Parathyroid adenoma (tissue), 2 donors: ENCODE measurements at regions not wholly inside any gene's neighbourhood (a gene's known extent, or its start where the extent isn't known, plus 50 kb on each side); places are given as distances from the start of the nearest gene placed in this dataset.
"Not testable (repeated sequence)": the region's sequence is repeated elsewhere in the genome, so short reads cannot be mapped to it uniquely, and the experiment has no call there.

Experiments
- H2AFZ ChIP-seq: fragments of 300-600 bp; sonication (generic); one replicate; pipeline ENCODE4 v1.7.0; 2017; ENCODE audit warnings: antibody characterized with exemption, mild to moderate bottlenecking
- H3K27ac ChIP-seq: fragments of 300-600 bp; sonication (generic); one replicate; pipeline ENCODE4 v1.7.0; 2017
- H3K27me3 ChIP-seq: fragments of 300-600 bp; sonication (generic); one replicate; pipeline ENCODE4 v1.7.0; 2017; ENCODE audit warnings: low read length; ENCODE audit not compliant: control insufficient read depth, insufficient read depth
- H3K36me3 ChIP-seq: fragments of 300-600 bp; sonication (generic); one replicate; pipeline ENCODE4 v1.7.0; 2017; ENCODE audit warnings: low read length; ENCODE audit not compliant: control insufficient read depth, insufficient read depth
- H3K4me1 ChIP-seq: fragments of 300-600 bp; sonication (generic); one replicate; pipeline ENCODE4 v1.7.0; 2017; ENCODE audit warnings: control low read depth
- H3K4me2 ChIP-seq: fragments of 300-600 bp; sonication (generic); one replicate; pipeline ENCODE4 v1.7.0; 2017; ENCODE audit warnings: low read length
- H3K4me3 ChIP-seq: fragments of 300-600 bp; sonication (generic); one replicate; pipeline ENCODE4 v1.7.0; 2017; ENCODE audit warnings: low read depth, low read length
- H3K79me2 ChIP-seq: fragments of 300-600 bp; sonication (generic); one replicate; pipeline ENCODE4 v1.7.0; 2017; ENCODE audit warnings: control low read depth
- H3K9ac ChIP-seq: fragments of 300-600 bp; sonication (generic); one replicate; pipeline ENCODE4 v1.7.0; 2017; ENCODE audit warnings: mild to moderate bottlenecking
- H3K9me3 ChIP-seq: fragments of 300-600 bp; sonication (generic); one replicate; pipeline ENCODE4 v1.7.0; 2017; ENCODE audit warnings: low read length; ENCODE audit not compliant: control insufficient read depth
- TF ChIP-seq, protein P1 (sequence below): fragments of 300-600 bp; sonication (generic); IDR thresholded peaks from one replicate; pipeline ENCODE4 v1.7.0; 2017; ENCODE audit warnings: antibody characterized with exemption, mild to moderate bottlenecking
- donor health status: primary hyperparathyroidism.

DNA sequence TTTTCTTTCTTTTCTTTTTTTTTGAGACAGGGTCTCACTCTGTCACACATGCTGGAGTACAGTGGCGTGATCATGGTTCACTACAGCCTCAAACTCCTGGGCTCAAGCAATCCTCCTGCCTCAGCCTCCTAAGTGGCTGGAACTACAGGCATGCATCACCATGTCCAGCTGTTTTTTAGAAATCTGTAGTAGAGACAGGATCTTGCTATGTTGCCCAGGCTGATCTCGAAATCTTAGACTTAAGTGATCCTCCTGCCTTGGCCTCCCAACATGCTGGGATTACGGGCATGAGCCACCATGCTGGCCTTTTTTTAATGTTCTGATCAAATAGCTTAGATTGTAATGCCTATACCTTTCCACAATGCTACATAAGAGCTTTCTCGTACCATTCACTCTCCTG lies 107.0 kb upstream of the KCTD7 start:
- Histone ChIP-seq H3K4me2 (no peak overlapping the region), H3K27me3 (no peaks in the 10 kb centered on the region), H3K27ac (no peak overlapping the region), H3K36me3 (no peaks in the 10 kb centered on the region), H3K9ac (no peak overlapping the region), H3K79me2 (no peaks in the 10 kb centered on the region), H3K9me3 (no peaks in the 10 kb centered on the region), H2AFZ (no peak overlapping the region), H3K4me1 (no peaks in the 10 kb centered on the region), H3K4me3 (no peak overlapping the region)
- TF ChIP-seq, protein P1, sequence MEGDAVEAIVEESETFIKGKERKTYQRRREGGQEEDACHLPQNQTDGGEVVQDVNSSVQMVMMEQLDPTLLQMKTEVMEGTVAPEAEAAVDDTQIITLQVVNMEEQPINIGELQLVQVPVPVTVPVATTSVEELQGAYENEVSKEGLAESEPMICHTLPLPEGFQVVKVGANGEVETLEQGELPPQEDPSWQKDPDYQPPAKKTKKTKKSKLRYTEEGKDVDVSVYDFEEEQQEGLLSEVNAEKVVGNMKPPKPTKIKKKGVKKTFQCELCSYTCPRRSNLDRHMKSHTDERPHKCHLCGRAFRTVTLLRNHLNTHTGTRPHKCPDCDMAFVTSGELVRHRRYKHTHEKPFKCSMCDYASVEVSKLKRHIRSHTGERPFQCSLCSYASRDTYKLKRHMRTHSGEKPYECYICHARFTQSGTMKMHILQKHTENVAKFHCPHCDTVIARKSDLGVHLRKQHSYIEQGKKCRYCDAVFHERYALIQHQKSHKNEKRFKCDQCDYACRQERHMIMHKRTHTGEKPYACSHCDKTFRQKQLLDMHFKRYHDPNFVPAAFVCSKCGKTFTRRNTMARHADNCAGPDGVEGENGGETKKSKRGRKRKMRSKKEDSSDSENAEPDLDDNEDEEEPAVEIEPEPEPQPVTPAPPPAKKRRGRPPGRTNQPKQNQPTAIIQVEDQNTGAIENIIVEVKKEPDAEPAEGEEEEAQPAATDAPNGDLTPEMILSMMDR: no peak

DNA sequence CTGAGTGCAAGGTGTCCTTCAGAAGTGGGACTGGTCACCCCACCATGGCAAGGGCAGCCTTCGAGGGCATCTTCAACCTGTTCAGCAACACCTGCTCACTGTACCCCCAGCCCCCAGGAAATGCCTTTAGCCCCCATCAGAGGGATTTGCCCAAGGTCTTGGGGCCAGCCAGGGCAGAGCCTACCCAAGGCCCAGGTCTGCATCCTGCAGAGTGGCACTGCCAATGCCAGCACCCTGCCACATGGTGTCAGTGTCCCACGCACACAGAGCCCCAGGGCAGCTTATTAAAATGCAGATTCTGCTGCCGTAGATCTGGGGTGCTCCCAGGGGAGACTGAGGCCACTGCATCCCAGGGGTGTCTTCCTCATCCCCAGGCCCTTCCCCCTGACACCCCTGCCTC lies 106.2 kb upstream of the KCTD7 start:
- Histone ChIP-seq H3K4me2 (no peak overlapping the region), H3K27ac (no peak overlapping the region), H3K4me3 (no peak overlapping the region), H3K9me3 (no peaks in the 10 kb centered on the region), H3K79me2 (no peaks in the 10 kb centered on the region), H2AFZ (no peak overlapping the region), H3K9ac (no peak overlapping the region), H3K36me3 (no peaks in the 10 kb centered on the region), H3K27me3 (no peaks in the 10 kb centered on the region), H3K4me1 (no peaks in the 10 kb centered on the region)
- TF ChIP-seq, protein P1: peak; percentile 49

DNA sequence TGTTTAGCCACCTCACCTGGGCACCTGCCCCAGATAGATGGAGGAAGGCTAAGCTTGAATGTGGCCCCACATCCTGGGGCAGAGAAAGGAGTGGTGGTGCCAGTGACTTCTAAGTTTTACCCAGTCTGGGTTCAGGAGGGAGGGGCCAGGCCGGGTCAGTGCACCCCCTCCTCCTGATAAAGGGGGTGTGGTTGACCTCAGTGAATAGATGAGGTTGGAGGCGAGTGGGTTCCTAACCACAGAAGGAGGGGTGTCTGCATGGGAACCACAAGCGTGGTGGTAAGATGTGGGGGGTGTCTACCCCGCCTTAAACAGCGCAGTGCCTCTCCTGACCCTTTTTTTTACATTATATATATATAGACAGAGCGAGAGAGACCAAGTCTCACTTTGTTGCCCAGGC lies 105.3 kb upstream of the KCTD7 start:
- H3K9ac ChIP-seq: no peak overlapping the region
- no peaks in the 10 kb centered on the region for H3K79me2 ChIP-seq
- no peak overlapping the region for H2AFZ ChIP-seq
- no peak overlapping the region for H3K4me3 ChIP-seq
- no peak overlapping the region for H3K4me2 ChIP-seq
- no peaks in the 10 kb centered on the region for H3K27me3 ChIP-seq
- no peaks in the 10 kb centered on the region for H3K4me1 ChIP-seq
- H3K36me3 ChIP-seq: no peaks in the 10 kb centered on the region
- no peak overlapping the region for H3K27ac ChIP-seq
- TF ChIP-seq, protein P1: no peak
- H3K9me3 ChIP-seq: no peaks in the 10 kb centered on the region

DNA sequence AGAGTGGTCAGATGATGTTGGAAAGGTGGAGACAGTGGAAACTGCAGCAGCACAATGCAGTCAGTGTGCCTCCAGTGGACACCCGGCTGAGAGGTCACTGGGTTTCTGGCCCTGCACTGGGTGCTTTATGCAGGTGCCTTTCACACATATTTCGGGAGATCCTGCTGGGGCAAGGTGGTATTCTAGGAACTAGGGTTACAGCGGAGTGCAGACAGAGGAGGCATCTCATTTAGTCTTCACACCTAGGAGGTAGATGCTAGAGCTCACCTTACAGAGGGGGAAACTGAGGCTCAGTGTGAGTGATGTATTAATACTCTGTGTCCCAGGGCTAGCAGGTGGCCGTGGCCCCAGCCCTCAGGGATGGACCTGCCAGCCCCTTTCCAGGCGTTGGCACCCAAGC lies 103.9 kb upstream of the KCTD7 start:
- TF ChIP-seq, protein P1: no peak
- no peaks in the 10 kb centered on the region for H3K27me3 ChIP-seq

DNA sequence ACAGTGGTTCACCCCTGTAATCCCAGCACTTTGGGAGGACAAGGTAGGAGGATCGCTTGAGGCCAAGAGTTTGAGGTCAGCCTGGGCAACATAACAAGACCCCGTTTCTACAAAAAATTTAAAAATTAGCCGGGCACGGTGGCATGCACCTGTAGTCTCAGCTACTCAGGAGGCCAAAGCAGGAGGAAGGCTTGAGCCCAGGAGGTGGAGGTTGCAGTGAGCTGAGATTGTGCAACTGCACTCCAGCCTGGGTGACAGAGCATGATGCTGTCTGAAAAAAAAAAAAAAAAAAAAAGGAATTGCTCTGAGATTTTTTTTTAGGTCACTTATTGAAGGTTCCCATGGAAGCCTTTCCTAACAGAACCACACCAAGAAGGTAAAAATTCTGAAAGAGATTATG lies 101.9 kb upstream of the KCTD7 start:
- H3K4me2 ChIP-seq, H2AFZ ChIP-seq, H3K4me1 ChIP-seq, H3K36me3 ChIP-seq, H3K9me3 ChIP-seq, H3K79me2 ChIP-seq, H3K4me3 ChIP-seq, H3K27me3 ChIP-seq, H3K27ac ChIP-seq, H3K9ac ChIP-seq: not testable (repeated sequence)

More for the DNA sequence above, 103.9 kb upstream of the KCTD7 start:
- Histone ChIP-seq H3K27ac (no peak overlapping the region), H3K9me3 (no peaks in the 10 kb centered on the region), H2AFZ (no peak overlapping the region), H3K4me1 (no peaks in the 10 kb centered on the region), H3K4me2 (no peak overlapping the region), H3K4me3 (no peak overlapping the region), H3K9ac (no peak overlapping the region), H3K79me2 (no peaks in the 10 kb centered on the region), H3K36me3 (no peaks in the 10 kb centered on the region)
